Choroid plexus epithelial cell (primary cell): ENCODE measurements at regions not wholly inside any gene's neighbourhood (a gene's known extent, or its start where the extent isn't known, plus 50 kb on each side); places are given as distances from the start of the nearest gene placed in this dataset.
A peak's percentile ranks its signal among the peaks of the same experiment; 100 is the strongest.

ENCODE experiments used
- DNase-seq: peaks from one replicate; pipeline ENCODE4 v3.0.0-alpha.2; 2010; ENCODE audit warnings: low read depth
- H3K4me3 ChIP-seq: 2 replicates; pipeline ENCODE4 v1.5.1; 2011; ENCODE audit warnings: low read depth, mild to moderate bottlenecking, control low read depth, low read length, moderate library complexity
- TF ChIP-seq, protein P1 (sequence below): conservative IDR thresholded peaks from 2 replicates; pipeline ENCODE4 v1.5.1; 2011; ENCODE audit warnings: low read depth, mild to moderate bottlenecking, control low read depth, inconsistent platforms, low read length, moderate library complexity

- H3K4me3 ChIP-seq: no peak overlapping the region
- TF ChIP-seq, protein P1, sequence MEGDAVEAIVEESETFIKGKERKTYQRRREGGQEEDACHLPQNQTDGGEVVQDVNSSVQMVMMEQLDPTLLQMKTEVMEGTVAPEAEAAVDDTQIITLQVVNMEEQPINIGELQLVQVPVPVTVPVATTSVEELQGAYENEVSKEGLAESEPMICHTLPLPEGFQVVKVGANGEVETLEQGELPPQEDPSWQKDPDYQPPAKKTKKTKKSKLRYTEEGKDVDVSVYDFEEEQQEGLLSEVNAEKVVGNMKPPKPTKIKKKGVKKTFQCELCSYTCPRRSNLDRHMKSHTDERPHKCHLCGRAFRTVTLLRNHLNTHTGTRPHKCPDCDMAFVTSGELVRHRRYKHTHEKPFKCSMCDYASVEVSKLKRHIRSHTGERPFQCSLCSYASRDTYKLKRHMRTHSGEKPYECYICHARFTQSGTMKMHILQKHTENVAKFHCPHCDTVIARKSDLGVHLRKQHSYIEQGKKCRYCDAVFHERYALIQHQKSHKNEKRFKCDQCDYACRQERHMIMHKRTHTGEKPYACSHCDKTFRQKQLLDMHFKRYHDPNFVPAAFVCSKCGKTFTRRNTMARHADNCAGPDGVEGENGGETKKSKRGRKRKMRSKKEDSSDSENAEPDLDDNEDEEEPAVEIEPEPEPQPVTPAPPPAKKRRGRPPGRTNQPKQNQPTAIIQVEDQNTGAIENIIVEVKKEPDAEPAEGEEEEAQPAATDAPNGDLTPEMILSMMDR: no peak
- DNase-seq: no peak
Observed at GRCh38 chr12:84348582-84348981, 564.0 kb downstream of the SLC6A15 start.

DNA sequence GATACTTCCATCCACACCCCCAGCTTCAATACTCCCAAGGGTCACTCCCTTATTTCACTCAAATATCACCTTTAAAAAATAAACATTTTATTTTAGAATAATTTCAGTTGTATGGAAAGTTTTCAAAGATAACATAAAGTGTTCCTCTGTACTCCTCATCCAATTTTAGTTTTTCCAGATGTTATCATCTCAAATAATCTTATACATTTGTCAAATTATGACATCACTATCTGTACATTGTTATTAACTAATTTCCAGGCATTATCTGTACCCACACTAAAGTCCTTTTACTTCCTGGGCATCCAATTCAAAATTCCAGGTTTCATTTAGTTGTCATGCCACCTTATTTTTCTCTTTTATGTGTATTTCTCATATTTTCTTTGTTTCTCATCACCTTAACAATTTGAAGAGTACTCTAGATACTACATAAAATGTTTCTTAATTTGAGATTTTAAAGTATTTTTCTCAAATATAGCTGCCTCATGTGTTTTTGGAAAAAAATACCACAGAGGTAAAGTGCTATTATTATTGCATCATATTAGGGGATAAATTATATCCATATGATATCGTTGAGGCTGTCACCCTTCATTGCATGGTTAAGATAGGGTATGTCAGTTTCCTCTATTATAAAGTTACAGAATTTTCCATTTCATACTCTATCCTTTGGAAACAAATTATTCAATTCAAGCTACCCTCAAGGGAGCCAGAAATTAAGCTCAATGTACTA, 571.0 kb downstream of the SLC6A15 start:
- DNase-seq: no peak
- H3K4me3 ChIP-seq: no peak overlapping the region

GRCh38 chr12:84336231-84336630, 576.4 kb downstream of the SLC6A15 start:
- no peak overlapping the region for H3K4me3 ChIP-seq
- TF ChIP-seq, protein P1: no peak
- DNase-seq: peak; percentile 11

More for the DNA sequence above, 571.0 kb downstream of the SLC6A15 start:
- TF ChIP-seq, protein P1: no peak

GRCh38 chr12:84329938-84330337, 582.7 kb downstream of the SLC6A15 start:
- TF ChIP-seq, protein P1: no peak
- no peak for DNase-seq
- no peak overlapping the region for H3K4me3 ChIP-seq

GRCh38 chr12:84315926-84316325, 596.7 kb downstream of the SLC6A15 start:
- no peak for DNase-seq
- TF ChIP-seq, protein P1: no peak
- no peak overlapping the region for H3K4me3 ChIP-seq

- no peak overlapping the region for H3K4me3 ChIP-seq
- TF ChIP-seq, protein P1: no peak
- no peak for DNase-seq
Observed at GRCh38 chr12:84313323-84313675, 599.3 kb downstream of the SLC6A15 start.

DNA sequence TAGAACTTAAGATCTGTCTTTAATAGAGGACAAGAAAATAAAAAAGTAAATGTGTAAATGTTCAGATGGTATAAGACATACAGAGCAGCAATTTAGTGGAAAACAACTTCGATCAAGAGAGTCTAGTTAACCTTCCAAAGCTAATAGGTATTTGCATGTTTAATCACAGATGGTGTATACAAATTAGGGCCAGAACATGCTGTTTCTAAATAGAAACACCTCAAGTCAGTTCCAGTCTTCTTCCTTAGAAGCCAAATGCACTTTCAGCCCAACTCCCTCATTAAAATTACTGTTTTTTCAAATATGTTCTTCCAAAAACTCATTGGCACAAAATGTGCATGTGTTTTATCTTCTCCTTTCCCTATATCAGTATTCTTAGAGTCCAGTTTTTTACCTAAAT, 604.4 kb downstream of the SLC6A15 start:
- DNase-seq: no peak
- H3K4me3 ChIP-seq: no peak overlapping the region
- TF ChIP-seq, protein P1: no peak
